Kasumi-1 (cell line): ENCODE measurements at regions not wholly inside any gene's neighbourhood (a gene's known extent, or its start where the extent isn't known, plus 50 kb on each side); places are given as distances from the start of the nearest gene placed in this dataset.

ENCODE experiments used
- DNase-seq, 2 experiments: peaks; one replicate each; lab custom pipeline; 2025; lab: John Stamatoyannopoulos, UW

DNA sequence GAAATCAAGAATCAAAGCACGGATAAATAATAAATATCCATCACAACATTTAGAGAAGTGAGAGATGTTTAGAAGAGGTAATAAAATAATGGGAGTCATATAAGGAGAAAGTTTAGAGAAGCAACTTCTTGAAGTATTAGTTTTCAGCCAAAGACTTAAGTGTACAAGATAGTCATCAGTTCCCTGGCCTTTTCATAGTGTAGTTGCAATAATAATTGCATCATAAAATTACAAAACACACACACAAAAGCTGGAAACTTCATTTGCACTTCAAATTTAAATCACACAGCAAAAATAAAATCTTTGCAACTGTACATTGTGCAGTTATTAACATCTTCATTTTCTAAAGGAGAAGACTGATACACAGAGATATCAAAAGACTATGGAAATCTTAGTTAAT, 319.1 kb upstream of the RGMB start:
- no peak for DNase-seq

DNA sequence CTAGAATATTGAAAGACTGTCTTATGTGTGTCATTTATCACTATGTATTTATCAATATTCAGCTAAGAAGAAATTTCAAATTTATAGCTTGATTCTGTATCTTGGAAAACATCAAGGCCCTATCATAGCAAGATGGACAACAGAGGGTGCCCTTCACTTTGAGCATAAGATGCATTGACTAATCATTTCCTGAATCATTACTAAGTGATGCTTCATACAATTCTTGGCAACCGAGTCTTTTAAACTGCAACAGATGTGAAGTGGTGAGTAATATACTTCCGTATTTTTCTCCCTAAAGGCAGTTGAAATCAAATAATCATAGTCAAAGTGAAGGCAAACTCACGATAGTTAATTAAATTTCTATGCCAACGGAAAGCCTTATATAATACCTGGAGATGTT, 318.6 kb upstream of the RGMB start:
- no peak for DNase-seq

DNA sequence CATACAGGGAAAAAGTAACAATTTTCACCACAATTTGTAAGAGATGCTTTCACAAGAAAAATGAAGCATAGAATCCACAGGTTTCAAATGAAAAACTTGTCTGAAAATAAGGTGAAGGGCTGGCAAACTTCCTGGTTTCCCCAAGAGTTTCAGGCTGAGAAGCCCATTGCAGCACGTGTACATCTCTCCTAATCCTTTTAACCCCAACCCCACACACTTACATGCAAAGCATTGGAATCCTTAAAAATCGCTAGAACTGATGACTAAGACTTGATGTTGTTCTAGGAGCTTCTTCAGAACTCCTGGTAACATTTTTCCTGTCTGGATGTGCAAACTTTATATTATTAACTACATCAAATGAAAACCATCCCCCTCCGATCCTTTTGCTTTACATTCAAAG, 317.8 kb upstream of the RGMB start:
- no peak for DNase-seq

DNA sequence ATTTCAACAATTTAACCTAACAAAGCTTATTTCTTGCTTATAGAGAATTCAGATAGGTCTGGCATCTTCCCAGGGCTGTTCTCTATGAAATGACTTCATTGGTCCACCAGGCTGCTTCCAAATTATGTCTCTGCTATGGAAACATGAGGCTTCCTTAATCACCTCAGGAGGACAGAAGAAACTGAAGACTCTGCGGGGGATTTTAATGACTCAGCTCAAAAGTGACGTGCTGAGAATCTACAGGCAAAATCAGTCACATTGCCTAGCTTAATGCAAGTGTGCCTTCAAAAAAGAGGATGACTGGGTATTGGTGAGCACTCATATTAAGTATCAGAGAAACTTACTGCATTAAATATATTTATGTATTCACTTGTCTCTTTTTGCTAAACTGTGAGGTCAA, 315.5 kb upstream of the RGMB start:
- no peak for DNase-seq

DNA sequence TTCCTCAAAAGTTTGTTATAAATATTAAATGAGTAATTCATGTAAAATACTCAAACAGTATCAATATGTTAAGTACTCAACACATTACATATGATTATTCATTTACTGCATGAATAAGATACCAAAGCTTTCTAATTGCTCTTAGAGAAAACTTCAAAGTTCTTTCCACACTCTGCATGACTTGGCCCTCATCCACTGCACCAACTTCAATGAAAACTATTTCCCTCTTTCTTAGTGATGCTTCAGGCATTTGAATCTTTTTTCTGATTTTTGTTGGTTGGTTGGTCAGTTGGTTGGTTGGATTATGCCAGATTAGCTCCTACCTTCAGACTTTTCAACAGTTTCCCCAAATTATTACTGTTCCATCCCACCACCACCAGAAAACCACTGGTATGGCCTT, 314.7 kb upstream of the RGMB start:
- no peak for DNase-seq

DNA sequence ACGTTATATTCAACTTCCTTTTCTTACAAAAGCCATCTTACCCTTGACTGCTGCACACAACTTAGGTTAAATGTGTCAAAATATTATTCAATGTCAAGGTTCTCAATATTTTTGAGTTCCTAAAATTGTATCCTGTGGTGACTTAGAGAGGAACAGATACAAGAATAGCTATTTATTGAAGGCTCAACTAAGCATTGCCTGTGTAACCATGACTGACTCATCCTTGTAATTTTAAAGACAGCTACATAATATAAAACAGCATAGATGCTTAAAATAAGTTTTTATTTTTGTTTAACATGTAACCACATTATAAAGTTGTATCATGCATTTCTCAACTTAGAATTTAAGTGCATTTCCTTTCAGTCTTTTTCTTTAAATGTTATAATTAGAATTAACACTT, 312.9 kb upstream of the RGMB start:
- peak in 1 of 2 experiments; percentile 31 for DNase-seq

DNA sequence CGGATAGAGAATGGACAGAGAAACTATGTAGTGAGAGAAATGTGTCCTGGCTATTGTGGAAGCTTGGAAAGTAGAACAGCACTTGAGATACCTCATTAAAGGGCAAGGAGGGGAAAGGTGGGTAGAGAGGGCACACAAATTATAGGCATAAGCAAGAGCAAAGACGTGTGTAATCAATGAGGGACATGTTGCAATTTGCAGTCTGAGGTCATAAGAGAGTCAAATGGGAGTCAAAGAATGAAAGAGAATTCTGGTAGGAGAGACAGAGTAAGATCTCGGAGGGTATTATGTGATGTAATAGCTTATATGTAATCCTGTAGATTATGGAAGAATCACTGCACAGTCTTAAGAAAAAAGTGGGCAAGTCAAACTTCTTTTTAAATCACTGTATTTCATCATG, 312.0 kb upstream of the RGMB start:
- DNase-seq: no peak

DNA sequence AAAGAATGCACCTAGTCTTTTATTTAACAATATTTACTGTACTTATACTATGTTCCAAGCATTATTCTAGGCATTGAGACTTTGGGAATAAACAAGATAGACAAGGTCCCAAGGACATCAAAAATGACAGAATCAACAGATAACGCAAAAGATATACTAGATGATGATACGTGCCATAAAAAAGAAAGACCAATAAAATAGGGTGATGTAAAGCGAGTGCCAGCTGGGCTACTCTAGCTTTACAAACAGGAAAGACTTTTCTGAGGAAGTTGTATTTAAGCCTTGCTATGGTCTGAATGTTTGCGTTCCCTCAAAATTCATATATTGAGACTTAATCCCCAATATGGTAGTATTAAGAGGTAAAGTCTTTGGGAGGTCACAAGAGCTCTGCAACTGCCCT, 310.2 kb upstream of the RGMB start:
- DNase-seq: no peak

DNA sequence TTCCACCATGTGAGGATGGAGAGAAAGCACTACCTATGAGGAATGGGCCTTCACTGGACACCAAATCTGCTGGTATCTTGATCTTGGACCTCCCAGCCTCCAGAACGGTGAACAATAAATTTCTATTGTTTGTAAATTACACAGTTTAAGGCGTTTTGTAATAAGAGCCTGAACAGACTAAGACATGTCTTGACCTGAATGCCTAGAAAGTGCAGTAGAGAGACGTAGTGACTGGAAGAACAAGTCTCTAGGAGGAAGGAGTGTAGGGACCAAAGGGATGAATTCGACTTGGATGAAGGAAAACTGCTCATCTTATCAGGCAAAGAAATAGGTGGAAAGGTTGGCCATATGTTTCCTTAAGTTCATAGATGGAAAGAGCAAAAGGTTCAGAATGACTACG, 309.8 kb upstream of the RGMB start:
- DNase-seq: no peak

DNA sequence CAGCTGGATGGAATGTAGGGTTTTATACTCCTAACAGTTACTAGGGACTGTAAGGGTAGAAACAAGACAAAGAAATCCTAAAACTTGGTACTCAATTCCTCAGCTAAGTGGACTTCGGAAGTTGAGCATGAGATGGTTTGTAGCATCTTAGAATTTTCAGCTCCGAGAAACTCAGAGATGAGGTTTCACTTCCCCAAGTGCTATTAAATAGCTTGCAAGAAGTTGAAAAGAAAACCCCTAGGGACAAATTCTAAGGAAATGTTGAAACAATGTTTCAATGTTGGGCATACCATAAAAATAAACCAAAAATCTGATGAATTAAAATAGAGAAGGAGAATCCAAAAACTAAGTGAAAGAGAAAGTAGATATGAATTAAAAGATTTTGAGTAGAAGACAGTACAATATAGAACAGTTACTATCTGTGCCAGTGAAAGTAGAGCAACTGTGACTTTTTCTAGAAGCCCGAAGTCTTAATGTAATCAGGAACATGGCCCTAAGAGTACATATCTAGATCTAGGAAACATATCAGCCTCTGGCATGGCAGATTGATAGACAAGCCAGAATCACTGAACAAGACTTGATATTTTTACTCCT, 308.6 kb upstream of the RGMB start:
- no peak for DNase-seq

DNA sequence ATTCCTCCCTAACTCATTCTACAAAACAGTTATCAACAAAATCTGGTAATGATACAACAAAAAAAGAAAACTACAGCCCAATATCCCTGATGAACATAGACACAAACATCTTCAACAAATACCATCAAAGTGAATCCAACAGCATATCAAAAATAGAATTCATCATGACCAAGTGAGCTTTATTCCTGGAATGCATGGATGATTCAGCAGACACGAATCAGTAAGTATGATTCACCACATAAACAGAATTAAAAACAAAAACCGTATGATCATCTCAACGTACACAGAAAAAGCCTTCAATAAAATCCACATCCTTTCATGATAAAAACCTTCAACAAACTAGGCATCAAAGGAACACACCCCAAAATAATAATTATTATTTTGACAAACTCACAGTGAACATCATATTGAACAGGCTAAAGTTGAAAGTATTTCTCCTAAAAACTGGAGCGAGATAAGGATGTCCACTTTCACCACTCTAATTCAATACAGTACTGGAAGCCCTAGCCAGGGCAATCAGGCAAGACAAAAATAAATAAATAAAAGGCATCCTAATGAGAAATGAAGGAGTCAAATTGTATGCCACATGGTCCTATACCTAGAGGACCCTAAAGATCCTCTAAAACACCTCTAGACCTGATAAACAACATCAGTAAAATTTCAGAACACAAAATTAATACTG, 305.1 kb upstream of the RGMB start:
- no peak for DNase-seq

DNA sequence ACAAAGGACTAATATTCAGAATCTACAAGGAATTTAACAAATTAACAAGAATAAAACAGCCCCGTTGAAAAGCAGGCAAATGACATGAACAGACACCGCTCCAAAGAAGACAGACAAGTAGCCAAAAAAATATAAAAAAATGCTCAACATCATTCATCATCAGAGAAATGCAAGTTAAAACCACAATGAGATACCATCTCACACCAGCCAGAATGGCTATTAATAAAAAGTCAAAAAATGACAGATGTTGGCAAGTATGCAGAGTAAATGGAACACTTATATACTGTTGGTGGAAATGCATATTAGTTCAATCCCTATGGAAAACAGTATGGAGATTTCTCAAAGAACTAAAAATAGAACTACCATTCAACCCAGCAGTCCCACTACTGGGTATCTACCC, 302.7 kb upstream of the RGMB start:
- DNase-seq: no peak

DNA sequence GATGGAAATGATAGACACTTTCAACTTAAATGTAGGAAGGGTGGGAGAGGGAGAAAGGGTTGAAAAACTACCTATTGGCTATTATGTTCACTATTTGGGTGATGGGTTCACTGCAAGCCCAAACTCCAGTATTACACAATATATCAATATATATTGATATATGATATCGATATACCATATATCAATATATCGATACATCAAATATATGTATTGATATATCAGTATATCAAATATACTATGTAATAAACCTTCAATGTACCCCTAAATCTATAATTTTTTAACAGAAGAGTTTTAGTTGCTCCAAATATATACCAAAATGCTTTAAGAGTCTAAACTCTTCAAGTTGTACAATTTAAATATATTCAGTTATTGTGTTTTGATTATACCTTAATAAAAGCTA, 302.0 kb upstream of the RGMB start:
- no peak for DNase-seq

DNA sequence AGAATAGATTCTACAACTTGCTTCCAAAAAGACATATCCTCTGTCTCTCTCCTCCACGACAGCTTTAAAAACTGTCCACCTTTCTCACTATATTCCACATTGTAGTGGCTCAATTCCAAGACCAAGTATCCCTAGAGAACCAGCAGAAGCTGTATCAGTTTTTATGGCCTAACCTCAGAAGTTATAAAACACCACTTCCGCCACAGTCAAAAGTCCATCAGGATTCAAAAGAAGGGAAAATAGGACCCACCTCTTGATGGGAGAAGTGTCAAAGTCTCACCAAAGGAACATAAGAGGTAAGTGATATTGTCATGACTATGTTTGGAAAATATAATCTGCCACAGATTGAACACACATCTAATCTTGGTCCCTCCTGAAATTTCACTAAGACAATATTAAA, 299.2 kb upstream of the RGMB start:
- no peak for DNase-seq

DNA sequence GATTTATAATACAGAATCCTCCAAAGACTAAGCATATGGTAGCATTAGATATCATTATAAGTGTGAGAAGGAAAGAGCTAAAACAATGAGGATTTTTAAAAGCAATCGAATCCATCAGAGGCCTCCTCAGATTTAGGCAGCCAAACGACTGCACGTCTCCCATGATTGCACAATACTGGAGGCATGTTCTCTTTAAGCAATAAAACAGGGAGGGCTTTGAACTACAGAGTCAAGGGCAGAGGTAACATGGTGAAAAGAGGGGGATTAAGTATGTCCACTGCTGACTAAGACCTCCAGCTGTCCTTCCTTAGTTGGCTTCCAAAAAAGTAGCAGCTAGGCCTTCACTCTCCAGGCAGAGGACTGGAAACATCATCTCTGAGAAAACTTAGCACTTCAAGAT, 298.7 kb upstream of the RGMB start:
- no peak for DNase-seq

DNA sequence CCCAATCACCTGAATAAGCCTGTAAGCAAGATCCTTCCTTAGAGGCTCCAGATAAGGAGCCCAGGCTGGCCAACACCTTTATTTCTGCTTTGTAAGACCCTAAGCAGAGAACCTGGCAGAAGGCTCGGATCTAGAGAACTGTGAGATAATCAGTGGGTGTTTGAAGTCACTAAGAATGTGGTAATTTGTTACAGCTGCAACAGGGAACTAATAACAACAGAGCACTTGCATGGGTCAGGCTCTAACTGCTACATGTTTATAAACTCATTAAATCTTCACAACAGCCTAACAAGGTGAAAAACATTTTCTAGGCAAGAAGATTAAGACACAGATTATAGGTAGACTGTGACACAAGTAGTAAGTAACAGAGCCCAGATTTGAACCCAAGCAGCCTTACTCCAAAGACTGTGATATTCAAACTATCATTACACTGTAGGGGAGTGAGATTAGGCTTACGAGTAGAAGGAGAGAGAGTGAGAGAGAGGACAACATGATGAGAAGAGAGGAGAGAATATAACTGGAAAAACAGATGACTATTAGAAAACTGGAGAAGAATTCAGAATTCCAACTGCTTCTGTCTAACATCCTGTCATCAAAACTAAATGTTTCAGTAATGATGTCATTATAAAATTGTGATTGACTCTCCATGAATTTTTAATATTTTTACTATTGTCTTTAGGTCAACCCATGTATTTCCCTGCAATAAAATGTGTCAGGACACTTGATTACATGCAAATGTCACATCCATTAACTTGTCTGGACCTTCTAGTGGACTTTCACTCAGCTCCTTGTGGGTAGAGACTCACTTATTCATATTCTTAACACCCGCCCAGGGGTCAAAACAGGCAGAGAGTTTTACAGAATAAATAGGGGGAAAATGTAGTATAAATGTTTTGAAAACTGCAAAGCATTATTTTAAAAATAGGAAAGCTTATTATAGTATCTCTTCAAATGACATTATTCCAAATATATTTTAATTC, 290.9 kb upstream of the RGMB start:
- no peak for DNase-seq

DNA sequence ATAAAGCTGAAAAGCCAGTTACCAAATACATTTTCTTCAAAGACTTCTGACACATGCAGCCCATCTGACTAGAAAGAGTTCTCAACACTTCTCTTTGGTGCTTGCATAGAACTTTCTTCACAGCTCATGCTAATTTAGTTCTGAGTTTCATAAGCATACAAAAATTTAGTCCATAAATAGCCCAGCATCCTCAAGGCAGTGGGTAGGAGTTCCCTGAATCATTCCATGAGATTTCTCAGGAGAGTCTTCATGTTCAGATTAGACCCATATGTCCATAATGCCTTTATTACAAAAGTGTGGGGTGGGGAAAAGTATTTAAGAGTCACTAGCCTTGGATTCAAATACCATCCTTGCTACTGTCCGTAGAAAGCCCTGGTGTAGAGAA, 290.2 kb upstream of the RGMB start:
- DNase-seq: no peak

DNA sequence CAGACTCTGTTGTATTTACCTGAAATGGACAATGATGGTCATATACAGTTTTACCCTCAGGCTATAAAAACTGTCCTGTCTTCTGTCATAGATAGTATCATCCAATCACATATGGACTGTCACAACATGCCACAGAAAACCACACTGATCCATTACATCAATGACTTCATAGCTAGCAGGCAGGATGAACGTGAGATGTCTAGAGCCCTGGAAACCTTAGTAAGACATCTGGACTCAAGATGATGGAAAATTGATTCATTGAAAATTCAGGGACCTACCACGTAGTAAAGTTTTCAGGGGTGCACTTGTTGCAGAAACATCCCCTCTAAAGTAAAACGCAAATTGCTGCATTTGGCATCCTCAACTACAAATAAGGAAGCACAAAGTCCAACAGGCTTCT, 284.4 kb upstream of the RGMB start:
- DNase-seq: no peak

DNA sequence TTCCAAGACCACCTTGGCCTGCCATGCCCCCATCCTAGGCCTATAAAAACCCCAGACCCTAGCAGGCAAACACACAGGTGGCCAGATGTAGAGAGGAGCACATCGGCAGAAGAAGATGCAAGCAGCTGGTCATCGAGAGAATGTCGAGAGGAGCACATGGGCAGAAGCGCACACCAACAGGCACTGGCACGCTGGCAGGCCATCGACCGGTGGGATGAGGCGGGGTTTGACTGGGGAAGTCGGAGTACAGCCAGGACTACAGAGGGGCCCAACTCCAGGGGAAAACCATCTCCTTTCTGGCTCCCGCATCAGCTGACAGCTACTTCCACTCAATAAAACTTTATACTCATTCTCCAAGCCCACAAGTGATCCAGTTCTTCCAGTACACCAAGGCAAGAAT, 283.1 kb upstream of the RGMB start:
- no peak for DNase-seq

DNA sequence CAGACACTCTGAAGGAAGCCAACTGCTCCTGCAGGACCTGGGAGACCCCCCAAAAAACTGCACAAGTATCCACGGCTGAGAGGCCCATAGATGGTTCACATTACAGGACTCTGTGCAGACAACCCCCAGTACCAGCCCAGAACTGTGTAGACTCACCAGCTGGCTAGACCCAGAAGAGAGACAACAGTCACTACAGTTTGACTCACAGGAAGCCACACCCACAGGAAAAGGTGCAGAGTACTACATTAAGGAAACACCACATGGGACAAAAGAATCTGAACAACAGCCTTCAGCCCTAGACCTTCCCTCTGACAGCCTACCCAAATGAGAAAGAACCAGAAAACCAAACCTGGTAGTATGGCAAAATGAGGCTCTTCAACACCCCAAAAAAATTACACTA, 281.2 kb upstream of the RGMB start:
- DNase-seq: peak in 1 of 2 experiments; percentile 0

DNA sequence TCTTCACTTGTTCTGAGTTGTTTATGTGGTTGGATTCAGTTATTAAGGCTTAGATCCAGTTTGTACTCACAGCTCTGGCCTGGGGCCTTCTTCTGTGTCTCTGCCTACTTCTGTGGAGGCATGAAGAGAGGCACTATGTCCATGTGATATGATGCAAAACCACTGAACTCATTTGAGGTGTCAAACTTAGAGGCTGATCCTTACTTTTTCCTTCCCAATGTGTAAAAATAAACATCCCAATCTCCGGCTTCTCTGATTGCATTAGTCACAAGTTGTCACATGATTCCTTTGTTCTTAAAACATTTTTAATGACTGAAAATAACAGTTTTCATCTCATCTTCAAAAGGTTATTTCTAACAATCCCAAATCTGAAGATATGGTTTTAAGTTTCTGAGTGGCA, 276.0 kb upstream of the RGMB start:
- DNase-seq: no peak

DNA sequence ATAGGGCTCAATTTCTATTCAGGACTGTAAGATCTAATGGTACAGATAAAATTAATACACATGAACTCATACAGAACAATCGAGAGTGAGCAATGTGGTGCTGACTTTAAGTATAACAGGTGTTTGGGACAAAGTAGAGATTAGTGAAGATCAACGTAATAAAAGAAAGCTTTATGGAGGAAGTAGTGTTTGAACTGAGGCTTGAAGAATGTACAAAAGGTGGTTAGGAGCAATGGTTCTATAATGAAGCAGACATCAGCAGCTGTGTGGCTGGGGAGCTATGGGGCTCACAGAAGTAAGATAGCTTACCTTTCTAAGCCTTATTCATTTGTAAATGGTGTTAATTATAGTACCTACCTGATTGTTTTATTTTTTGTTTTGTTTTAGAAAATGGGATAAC, 275.4 kb upstream of the RGMB start:
- no peak for DNase-seq

DNA sequence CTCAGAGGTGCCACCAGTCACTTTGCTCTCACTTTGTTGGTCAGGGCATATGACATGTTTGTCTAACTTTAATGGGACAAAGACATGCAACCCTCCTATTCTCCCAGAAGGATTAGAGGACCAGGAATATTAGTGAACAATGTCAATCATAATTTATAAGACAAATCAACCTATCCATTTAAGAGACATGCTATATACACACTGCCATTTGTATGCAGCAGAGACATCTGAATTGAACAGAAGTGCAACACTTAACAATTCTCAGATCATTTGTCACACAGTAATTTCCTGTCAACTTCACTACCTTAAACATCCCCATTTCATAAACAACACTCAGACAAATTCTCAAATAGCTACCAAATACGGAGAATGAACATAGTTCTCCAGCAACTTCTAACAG, 273.6 kb upstream of the RGMB start:
- DNase-seq: no peak
